Endodermal cell (in vitro differentiated cells): ENCODE measurements at regions not wholly inside any gene's neighbourhood (a gene's known extent, or its start where the extent isn't known, plus 50 kb on each side); places are given as distances from the start of the nearest gene placed in this dataset.
A peak's percentile ranks its signal among the peaks of the same experiment; 100 is the strongest.

ENCODE experiments used
- DNase-seq: peaks from one replicate; pipeline ENCODE4 v3.0.0-alpha.2; 2017
- H3K27ac ChIP-seq: 2 replicates; pipeline ENCODE4 v1.5.1; 2013; ENCODE audit warnings: mild to moderate bottlenecking, low read depth, low read length, moderate library complexity
- H3K27me3 ChIP-seq: 2 replicates; pipeline ENCODE4 v1.6.1; 2013; ENCODE audit warnings: mild to moderate bottlenecking, low read length, moderate library complexity; ENCODE audit not compliant: insufficient read depth, control insufficient read depth, poor library complexity, severe bottlenecking
- H3K36me3 ChIP-seq: 2 replicates; pipeline ENCODE4 v1.7.0; 2013; ENCODE audit warnings: mild to moderate bottlenecking, low read length, moderate library complexity; ENCODE audit not compliant: control insufficient read depth, insufficient read depth
- H3K4me1 ChIP-seq: one replicate; pipeline ENCODE4 v1.7.0; 2013; ENCODE audit warnings: low read length; ENCODE audit not compliant: control insufficient read depth, insufficient read depth
- H3K4me3 ChIP-seq: 2 replicates; pipeline ENCODE4 v1.5.1; 2013; ENCODE audit warnings: mild to moderate bottlenecking, low read length, moderate library complexity
- H3K9ac ChIP-seq: 2 replicates; pipeline ENCODE4 v1.6.1; 2013; ENCODE audit warnings: mild to moderate bottlenecking, low read length, moderate library complexity; ENCODE audit not compliant: poor library complexity, severe bottlenecking; ENCODE audit errors: extremely low read depth
- H3K9me3 ChIP-seq: 2 replicates; pipeline ENCODE4 v1.6.1; 2013; ENCODE audit warnings: mild to moderate bottlenecking, low read length, moderate library complexity; ENCODE audit not compliant: control insufficient read depth
- H3K27ac Mint-ChIP-seq: 2 replicates; pipeline ENCODE4 v1.8.0; 2020; ENCODE audit warnings: mixed read lengths
- H3K27me3 Mint-ChIP-seq: 2 replicates; pipeline ENCODE4 v1.8.0; 2021; ENCODE audit warnings: mild to moderate bottlenecking, mixed read lengths; ENCODE audit not compliant: insufficient read depth
- H3K36me3 Mint-ChIP-seq: 2 replicates; pipeline ENCODE4 v1.8.0; 2020; ENCODE audit warnings: low read depth, mixed read lengths
- H3K4me1 Mint-ChIP-seq: 2 replicates; pipeline ENCODE4 v1.8.0; 2020; ENCODE audit warnings: mixed read lengths
- H3K4me3 Mint-ChIP-seq: 2 replicates; pipeline ENCODE4 v1.8.0; 2020; ENCODE audit warnings: mild to moderate bottlenecking, moderate library complexity, mixed read lengths
- H3K9me3 Mint-ChIP-seq: 2 replicates; pipeline ENCODE4 v1.8.0; 2020; ENCODE audit warnings: mild to moderate bottlenecking, mixed read lengths
- WGBS, 2 experiments: methylation state at CpG; one replicate each; pipeline versions ENCODE4 v1.1.5 to v1.1.7; 2013; ENCODE audit warnings: missing lambda C conversion rate in 2 of 2, mixed read lengths in 1 of 2; ENCODE audit not compliant: insufficient coverage in 1 of 2, insufficient read length in 1 of 2; 5-methylcytosine and 5-hydroxymethylcytosine counted together
- TF ChIP-seq, protein P1 (sequence below): fragments of 200-600 bp; sonication (generic); conservative IDR thresholded peaks from 2 replicates; pipeline ENCODE4 v1.5.0; 2021; ENCODE audit warnings: antibody characterized with exemption, mild to moderate bottlenecking

- Histone ChIP-seq H3K36me3 (no peaks in the 10 kb centered on the region), H3K9me3 (no peaks in the 10 kb centered on the region), H3K4me1 (no peaks in the 10 kb centered on the region), H3K4me3 (no peak overlapping the region), H3K27ac (peak overlapping the region; percentile 71), H3K27me3 (no peaks in the 10 kb centered on the region), H3K9ac (no peak overlapping the region)
- 100% methylated on average over 1 of the region's 1 CpG; no CpG with 5 or more reads in 1 of the 2 experiments for WGBS, 2 experiments
- Mint-ChIP-seq H3K4me1 (no peaks in the 10 kb centered on the region), H3K9me3 (no peaks in the 10 kb centered on the region), H3K36me3 (no peaks in the 10 kb centered on the region), H3K4me3 (no peak overlapping the region), H3K27ac (no peak overlapping the region), H3K27me3 (no peaks in the 10 kb centered on the region)
- TF ChIP-seq, protein P1, sequence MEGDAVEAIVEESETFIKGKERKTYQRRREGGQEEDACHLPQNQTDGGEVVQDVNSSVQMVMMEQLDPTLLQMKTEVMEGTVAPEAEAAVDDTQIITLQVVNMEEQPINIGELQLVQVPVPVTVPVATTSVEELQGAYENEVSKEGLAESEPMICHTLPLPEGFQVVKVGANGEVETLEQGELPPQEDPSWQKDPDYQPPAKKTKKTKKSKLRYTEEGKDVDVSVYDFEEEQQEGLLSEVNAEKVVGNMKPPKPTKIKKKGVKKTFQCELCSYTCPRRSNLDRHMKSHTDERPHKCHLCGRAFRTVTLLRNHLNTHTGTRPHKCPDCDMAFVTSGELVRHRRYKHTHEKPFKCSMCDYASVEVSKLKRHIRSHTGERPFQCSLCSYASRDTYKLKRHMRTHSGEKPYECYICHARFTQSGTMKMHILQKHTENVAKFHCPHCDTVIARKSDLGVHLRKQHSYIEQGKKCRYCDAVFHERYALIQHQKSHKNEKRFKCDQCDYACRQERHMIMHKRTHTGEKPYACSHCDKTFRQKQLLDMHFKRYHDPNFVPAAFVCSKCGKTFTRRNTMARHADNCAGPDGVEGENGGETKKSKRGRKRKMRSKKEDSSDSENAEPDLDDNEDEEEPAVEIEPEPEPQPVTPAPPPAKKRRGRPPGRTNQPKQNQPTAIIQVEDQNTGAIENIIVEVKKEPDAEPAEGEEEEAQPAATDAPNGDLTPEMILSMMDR = no peak
- DNase-seq = no peak
Measured at GRCh38 chr12:91861554-91861953, 284.1 kb downstream of the BTG1 start.

- Histone ChIP-seq H3K4me3 (no peak overlapping the region), H3K4me1 (no peaks in the 10 kb centered on the region), H3K27me3 (no peaks in the 10 kb centered on the region), H3K27ac (no peak overlapping the region), H3K9me3 (no peaks in the 10 kb centered on the region), H3K36me3 (no peaks in the 10 kb centered on the region), H3K9ac (no peak overlapping the region)
- WGBS, 2 experiments = 86 to 98% methylated on average over 1 to 2 of the region's 2 CpGs
- TF ChIP-seq, protein P1 = no peak
- Mint-ChIP-seq H3K27me3 (no peaks in the 10 kb centered on the region), H3K36me3 (no peaks in the 10 kb centered on the region), H3K4me3 (no peak overlapping the region), H3K9me3 (no peaks in the 10 kb centered on the region), H3K27ac (no peak overlapping the region), H3K4me1 (no peaks in the 10 kb centered on the region)
- DNase-seq = no peak
Measured at GRCh38 chr12:91859347-91859746, 286.3 kb downstream of the BTG1 start.

- Histone ChIP-seq H3K27me3 (no peaks in the 10 kb centered on the region), H3K9ac (no peak overlapping the region), H3K4me1 (no peaks in the 10 kb centered on the region), H3K27ac (peak overlapping the region; percentile 13), H3K4me3 (no peak overlapping the region), H3K9me3 (no peaks in the 10 kb centered on the region), H3K36me3 (no peaks in the 10 kb centered on the region)
- TF ChIP-seq, protein P1 = no peak
- Mint-ChIP-seq H3K36me3 (no peaks in the 10 kb centered on the region), H3K4me3 (no peak overlapping the region), H3K27ac (no peak overlapping the region), H3K9me3 (no peaks in the 10 kb centered on the region), H3K27me3 (no peaks in the 10 kb centered on the region), H3K4me1 (no peaks in the 10 kb centered on the region)
- 95 to 99% methylated on average over 3 of the region's 3 CpGs for WGBS, 2 experiments
- no peak for DNase-seq
Measured at GRCh38 chr12:91857813-91858542, 287.7 kb downstream of the BTG1 start.
